22Rv1 (cell line): ENCODE measurements at regions not wholly inside any gene's neighbourhood (a gene's known extent, or its start where the extent isn't known, plus 50 kb on each side); places are given as distances from the start of the nearest gene placed in this dataset.

Source experiments
- H3K27ac ChIP-seq: fragments of 450-650 bp; 2 replicates; pipeline ENCODE4 v1.5.1; 2017
- ZFX ChIP-seq: fragments of 450-650 bp; IDR thresholded peaks from 2 replicates; pipeline ENCODE4 v1.6.1; 2017; ENCODE audit warnings: antibody characterized with exemption, borderline replicate concordance
- TF ChIP-seq, protein P1 (sequence below): fragments of 450-650 bp; IDR thresholded peaks from 2 replicates; pipeline ENCODE4 v1.5.1; 2017; ENCODE audit warnings: mild to moderate bottlenecking

- no peak overlapping the region for H3K27ac ChIP-seq
- TF ChIP-seq, protein P1, sequence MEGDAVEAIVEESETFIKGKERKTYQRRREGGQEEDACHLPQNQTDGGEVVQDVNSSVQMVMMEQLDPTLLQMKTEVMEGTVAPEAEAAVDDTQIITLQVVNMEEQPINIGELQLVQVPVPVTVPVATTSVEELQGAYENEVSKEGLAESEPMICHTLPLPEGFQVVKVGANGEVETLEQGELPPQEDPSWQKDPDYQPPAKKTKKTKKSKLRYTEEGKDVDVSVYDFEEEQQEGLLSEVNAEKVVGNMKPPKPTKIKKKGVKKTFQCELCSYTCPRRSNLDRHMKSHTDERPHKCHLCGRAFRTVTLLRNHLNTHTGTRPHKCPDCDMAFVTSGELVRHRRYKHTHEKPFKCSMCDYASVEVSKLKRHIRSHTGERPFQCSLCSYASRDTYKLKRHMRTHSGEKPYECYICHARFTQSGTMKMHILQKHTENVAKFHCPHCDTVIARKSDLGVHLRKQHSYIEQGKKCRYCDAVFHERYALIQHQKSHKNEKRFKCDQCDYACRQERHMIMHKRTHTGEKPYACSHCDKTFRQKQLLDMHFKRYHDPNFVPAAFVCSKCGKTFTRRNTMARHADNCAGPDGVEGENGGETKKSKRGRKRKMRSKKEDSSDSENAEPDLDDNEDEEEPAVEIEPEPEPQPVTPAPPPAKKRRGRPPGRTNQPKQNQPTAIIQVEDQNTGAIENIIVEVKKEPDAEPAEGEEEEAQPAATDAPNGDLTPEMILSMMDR, result no peak
- TF ChIP-seq ZFX, result no peak
These were observed 468.0 kb downstream of the UQCRFS1 start for GRCh38 chr19:28744943-28745342.

DNA sequence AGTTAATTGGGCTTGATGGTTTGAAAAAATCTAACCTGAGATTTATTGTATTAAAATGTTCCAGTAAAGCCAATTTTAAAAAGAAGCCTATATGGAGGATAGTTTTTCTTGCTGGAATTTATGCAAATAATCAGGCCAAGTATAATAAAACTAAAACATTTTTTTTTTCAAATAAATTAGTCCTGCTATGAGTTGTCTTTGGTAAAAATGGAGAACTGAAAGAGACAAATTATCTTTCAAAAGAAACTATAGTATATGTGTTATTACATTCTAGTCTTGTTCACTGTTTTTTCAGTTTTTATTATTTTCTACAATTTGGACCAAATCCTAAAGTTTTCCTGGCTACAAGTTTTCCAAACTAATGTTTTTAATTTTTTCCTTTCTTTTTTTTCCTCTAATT, 468.9 kb downstream of the UQCRFS1 start:
- no peak overlapping the region for H3K27ac ChIP-seq
- TF ChIP-seq, protein P1, result no peak
- TF ChIP-seq ZFX, result no peak

DNA sequence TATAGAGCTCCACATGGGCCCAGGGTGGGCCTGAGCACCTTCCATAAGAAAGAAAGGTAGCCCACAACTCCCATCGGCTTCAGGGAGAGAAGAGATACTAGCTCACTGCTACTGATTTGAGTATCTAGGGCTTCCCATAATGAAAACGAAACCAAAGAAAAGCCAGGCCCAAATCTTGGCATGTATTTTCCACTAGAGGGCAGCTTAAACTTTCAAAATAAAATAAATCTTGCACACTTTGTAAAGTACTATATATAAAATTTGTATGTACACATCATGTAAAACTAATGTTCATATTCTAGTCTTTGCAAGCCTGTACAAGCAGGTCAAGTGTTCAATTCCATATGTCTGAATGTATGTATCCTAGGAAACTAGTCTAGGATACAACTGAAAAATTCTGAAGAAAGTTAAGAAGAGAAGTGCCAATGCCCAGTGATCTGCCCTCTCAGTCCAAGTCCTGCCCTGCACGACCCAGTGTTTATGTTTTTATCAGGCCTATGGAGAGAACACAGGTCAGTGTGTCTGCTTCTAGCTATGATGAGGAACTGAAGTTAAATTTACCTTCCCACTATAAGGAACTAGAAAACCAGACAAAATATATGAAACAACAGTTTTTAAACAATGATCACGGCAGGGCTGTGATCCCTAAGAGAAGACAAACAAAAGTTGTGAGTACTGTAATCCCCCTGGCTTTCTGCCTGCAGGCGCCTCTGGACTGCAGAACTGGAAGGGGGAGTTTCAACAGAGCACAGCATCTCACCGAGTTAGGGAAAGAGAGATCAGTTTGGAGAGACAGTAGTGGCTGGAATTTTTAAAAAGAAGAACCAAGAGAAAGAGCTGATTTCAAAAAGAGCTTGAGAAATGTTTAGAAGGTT, 475.7 kb downstream of the UQCRFS1 start:
- TF ChIP-seq, protein P1, result peak; percentile 67
- TF ChIP-seq ZFX, result no peak
- no peak overlapping the region for H3K27ac ChIP-seq

DNA sequence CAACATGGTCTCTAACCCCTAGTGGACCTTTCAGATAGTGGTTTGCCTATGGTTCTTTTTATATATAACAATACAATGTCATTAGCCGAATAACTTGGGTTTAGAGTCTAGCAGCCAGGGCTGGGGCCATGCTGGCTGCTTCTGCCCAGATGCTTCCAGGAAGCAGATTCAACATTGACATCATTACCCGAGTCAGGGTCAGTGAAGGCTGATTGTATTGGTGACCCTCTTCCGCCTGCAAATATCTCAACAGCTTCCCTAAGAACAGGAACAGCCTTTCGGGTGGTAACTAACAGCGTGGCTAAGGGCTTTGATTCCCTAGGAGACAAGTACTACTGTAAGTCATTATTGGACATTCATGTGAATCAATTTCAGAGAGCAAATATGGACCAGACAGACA, 476.4 kb downstream of the UQCRFS1 start:
- TF ChIP-seq, protein P1, result no peak
- TF ChIP-seq ZFX, result no peak
- no peak overlapping the region for H3K27ac ChIP-seq

GRCh38 chr19:28731577-28731976, 481.4 kb downstream of the UQCRFS1 start:
- TF ChIP-seq, protein P1, result no peak
- no peak for TF ChIP-seq ZFX
- H3K27ac ChIP-seq, result no peak overlapping the region

- TF ChIP-seq, protein P1, result no peak
- no peak for TF ChIP-seq ZFX
- no peak overlapping the region for H3K27ac ChIP-seq
These were observed 482.0 kb downstream of the UQCRFS1 start for GRCh38 chr19:28730791-28731512.
